ENCODE measurements at regions not wholly inside any gene's neighbourhood (a gene's known extent, or its start where the extent isn't known, plus 50 kb on each side); places are given as distances from the start of the nearest gene placed in this dataset.

DNA sequence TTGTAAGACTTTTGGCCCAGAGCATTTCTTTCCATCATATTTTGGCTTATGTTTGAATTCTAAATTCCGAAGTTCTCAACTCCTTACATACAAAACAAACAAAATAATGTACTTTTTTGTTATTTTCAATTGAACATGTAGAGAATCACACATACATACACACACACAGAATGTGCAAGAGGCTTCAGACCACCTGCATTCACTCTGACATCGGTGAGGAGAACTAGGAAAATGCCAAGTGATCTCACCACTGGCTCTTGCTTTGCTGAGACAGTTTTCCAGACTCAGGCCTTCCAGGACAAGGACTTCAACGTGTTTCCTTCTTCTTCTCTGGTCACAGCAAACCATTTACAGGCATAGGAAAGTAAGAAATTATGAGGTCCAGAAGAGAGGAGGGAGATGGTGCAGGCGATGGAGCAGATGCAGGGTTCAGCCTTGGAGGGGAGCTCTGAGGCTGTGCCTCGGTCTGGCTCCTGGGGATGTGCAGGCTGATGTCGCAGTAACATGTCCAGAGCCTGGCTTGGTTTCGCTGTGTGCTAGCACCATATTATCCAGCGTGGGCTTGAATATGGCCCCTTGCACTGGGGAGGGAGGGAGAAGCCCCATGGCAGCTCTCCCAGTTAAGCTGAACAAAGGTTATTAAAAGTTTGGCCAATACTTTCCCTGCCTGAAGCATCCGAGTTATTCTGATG lies 93.4 kb downstream of the DACT2 start (continued):
- TF ChIP-seq, protein P1, sequence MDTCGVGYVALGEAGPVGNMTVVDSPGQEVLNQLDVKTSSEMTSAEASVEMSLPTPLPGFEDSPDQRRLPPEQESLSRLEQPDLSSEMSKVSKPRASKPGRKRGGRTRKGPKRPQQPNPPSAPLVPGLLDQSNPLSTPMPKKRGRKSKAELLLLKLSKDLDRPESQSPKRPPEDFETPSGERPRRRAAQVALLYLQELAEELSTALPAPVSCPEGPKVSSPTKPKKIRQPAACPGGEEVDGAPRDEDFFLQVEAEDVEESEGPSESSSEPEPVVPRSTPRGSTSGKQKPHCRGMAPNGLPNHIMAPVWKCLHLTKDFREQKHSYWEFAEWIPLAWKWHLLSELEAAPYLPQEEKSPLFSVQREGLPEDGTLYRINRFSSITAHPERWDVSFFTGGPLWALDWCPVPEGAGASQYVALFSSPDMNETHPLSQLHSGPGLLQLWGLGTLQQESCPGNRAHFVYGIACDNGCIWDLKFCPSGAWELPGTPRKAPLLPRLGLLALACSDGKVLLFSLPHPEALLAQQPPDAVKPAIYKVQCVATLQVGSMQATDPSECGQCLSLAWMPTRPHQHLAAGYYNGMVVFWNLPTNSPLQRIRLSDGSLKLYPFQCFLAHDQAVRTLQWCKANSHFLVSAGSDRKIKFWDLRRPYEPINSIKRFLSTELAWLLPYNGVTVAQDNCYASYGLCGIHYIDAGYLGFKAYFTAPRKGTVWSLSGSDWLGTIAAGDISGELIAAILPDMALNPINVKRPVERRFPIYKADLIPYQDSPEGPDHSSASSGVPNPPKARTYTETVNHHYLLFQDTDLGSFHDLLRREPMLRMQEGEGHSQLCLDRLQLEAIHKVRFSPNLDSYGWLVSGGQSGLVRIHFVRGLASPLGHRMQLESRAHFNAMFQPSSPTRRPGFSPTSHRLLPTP (IDR thresholded peaks at IDR 0.05; ENCODE audit: borderline replicate concordance, extremely low read depth, insufficient read length) = no peak
- TF ChIP-seq SMAD1 (IDR thresholded peaks at IDR 0.05; ENCODE audit: low read depth, low read length, partially characterized antibody) (no peak), HIVEP1 (CRISPR knock-in tag; IDR thresholded peaks at IDR 0.05) (no peak), NCOR1 (IDR thresholded peaks at IDR 0.05) (no peak), LCOR (CRISPR knock-in tag; IDR thresholded peaks at IDR 0.05) (no peak)
- TF ChIP-seq, protein P2, sequence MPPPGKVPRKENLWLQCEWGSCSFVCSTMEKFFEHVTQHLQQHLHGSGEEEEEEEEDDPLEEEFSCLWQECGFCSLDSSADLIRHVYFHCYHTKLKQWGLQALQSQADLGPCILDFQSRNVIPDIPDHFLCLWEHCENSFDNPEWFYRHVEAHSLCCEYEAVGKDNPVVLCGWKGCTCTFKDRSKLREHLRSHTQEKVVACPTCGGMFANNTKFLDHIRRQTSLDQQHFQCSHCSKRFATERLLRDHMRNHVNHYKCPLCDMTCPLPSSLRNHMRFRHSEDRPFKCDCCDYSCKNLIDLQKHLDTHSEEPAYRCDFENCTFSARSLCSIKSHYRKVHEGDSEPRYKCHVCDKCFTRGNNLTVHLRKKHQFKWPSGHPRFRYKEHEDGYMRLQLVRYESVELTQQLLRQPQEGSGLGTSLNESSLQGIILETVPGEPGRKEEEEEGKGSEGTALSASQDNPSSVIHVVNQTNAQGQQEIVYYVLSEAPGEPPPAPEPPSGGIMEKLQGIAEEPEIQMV (tag; conservative IDR thresholded peaks at IDR 0.05; ENCODE audit: low read depth) = no peak
- TF ChIP-seq, protein P3, sequence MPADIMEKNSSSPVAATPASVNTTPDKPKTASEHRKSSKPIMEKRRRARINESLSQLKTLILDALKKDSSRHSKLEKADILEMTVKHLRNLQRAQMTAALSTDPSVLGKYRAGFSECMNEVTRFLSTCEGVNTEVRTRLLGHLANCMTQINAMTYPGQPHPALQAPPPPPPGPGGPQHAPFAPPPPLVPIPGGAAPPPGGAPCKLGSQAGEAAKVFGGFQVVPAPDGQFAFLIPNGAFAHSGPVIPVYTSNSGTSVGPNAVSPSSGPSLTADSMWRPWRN (IDR thresholded peaks at IDR 0.05; ENCODE audit: low read depth) = no peak
- TF ChIP-seq, protein P4, sequence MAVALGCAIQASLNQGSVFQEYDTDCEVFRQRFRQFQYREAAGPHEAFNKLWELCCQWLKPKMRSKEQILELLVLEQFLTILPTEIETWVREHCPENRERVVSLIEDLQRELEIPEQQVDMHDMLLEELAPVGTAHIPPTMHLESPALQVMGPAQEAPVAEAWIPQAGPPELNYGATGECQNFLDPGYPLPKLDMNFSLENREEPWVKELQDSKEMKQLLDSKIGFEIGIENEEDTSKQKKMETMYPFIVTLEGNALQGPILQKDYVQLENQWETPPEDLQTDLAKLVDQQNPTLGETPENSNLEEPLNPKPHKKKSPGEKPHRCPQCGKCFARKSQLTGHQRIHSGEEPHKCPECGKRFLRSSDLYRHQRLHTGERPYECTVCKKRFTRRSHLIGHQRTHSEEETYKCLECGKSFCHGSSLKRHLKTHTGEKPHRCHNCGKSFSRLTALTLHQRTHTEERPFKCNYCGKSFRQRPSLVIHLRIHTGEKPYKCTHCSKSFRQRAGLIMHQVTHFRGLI (CRISPR knock-in tag; IDR thresholded peaks at IDR 0.05) = no peak
